Ovary (tissue), 7 donors: ENCODE measurements at regions not wholly inside any gene's neighbourhood (a gene's known extent, or its start where the extent isn't known, plus 50 kb on each side); places are given as distances from the start of the nearest gene placed in this dataset.

Experiments used
- DNase-seq, 5 donors: peaks; one replicate each; pipeline ENCODE4 v3.0.0-alpha.2; 2019 to 2020
- H3K27ac ChIP-seq, 2 donors: fragments of 200-600 bp; one replicate each; pipeline versions ENCODE4 v1.5.1 to v1.8.0; 2019 to 2022
- H3K27me3 ChIP-seq: fragments of 200-600 bp; one replicate; pipeline ENCODE4 v1.8.0; 2022
- H3K36me3 ChIP-seq: fragments of 200-600 bp; sonication (generic); one replicate; pipeline ENCODE4 v1.5.1; 2019
- H3K4me1 ChIP-seq: one replicate; pipeline ENCODE4 v1.8.1; 2013; ENCODE audit warnings: mild to moderate bottlenecking, moderate library complexity; ENCODE audit not compliant: insufficient read depth
- H3K4me3 ChIP-seq: fragments of 200-600 bp; sonication (generic); one replicate; pipeline ENCODE4 v1.5.1; 2017
- H3K9me3 ChIP-seq, 2 donors: fragments of 200-600 bp in 1 of 2; sonication (generic) in 1 of 2; one replicate each; pipeline versions ENCODE4 v1.5.1 to v1.8.1; 2013 to 2019; ENCODE audit warnings: mild to moderate bottlenecking in 1 of 2, moderate library complexity in 1 of 2
- EP300 ChIP-seq: sonication (generic); formaldehyde crosslinking; IDR thresholded peaks from one replicate; pipeline ENCODE4 v1.6.1; 2017; ENCODE audit warnings: antibody characterized with exemption
- POLR2A ChIP-seq: fragments of 450-650 bp; IDR thresholded peaks from one replicate; pipeline ENCODE4 v1.6.1; 2017; ENCODE audit warnings: antibody characterized with exemption, mild to moderate bottlenecking, moderate library complexity
- WGBS, 3 donors: extraction: QIAGEN DNeasy Blood & Tissue Kit in 1 of 3; methylation state at CpG; one replicate each; pipeline versions ENCODE4 v1.1.5 to v1.1.7; 2013 to 2017; 5-methylcytosine and 5-hydroxymethylcytosine counted together
- intact Hi-C, 4 donors: fragments of 100-400 bp; cut with DNase I; formaldehyde crosslinking; loops; one replicate each; pipeline versions ENCODE4 v1.11.0 to v1.15.1; 2022 to 2023
- TF ChIP-seq, protein P1 (sequence below), 3 donors: fragments of 450-650 bp in 2 of 3; fragments of 200-600 bp in 1 of 3; IDR thresholded peaks; one replicate each; pipeline versions ENCODE4 v1.5.1 to v1.8.0; 2016 to 2022; ENCODE audit warnings: antibody characterized with exemption in 3 of 3, mild to moderate bottlenecking in 1 of 3
- donor health status: DM: no; HTN: no; CAD: no; lungs with moderate emphysema.
- donor health status: DM: no; HTN: no; CAD: no.
- donor health status: Bipolar disorder and iron deficiency.
- donor health status: DM: no; HTN: no; CAD: no.
- donor health status: DM: yes; HTN: yes; CAD: no.

GRCh38 chr5:89130851-89131250 is 247.9 kb upstream of the MEF2C start:
- TF ChIP-seq EP300 (no peak), POLR2A (no peak)
- TF ChIP-seq, protein P1, sequence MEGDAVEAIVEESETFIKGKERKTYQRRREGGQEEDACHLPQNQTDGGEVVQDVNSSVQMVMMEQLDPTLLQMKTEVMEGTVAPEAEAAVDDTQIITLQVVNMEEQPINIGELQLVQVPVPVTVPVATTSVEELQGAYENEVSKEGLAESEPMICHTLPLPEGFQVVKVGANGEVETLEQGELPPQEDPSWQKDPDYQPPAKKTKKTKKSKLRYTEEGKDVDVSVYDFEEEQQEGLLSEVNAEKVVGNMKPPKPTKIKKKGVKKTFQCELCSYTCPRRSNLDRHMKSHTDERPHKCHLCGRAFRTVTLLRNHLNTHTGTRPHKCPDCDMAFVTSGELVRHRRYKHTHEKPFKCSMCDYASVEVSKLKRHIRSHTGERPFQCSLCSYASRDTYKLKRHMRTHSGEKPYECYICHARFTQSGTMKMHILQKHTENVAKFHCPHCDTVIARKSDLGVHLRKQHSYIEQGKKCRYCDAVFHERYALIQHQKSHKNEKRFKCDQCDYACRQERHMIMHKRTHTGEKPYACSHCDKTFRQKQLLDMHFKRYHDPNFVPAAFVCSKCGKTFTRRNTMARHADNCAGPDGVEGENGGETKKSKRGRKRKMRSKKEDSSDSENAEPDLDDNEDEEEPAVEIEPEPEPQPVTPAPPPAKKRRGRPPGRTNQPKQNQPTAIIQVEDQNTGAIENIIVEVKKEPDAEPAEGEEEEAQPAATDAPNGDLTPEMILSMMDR (IDR thresholded peaks at IDR 0.05): no peak
- Histone ChIP-seq H3K9me3 (no peaks in the 10 kb centered on the region), H3K4me3 (no peak overlapping the region), H3K4me1 (no peaks in the 10 kb centered on the region), H3K36me3 (no peaks in the 10 kb centered on the region), H3K27ac (no peak overlapping the region), H3K27me3 (no peaks in the 10 kb centered on the region)
- 91 to 100% (median 99%) methylated on average over 1 of the region's 1 CpG for WGBS, 3 donors
- no peak for DNase-seq
- intact Hi-C loops: no loop called here

GRCh38 chr5:89129941-89130340 is 247.0 kb upstream of the MEF2C start:
- intact Hi-C loops: no loop called here
- no peaks in the 10 kb centered on the region for H3K9me3 ChIP-seq
- H3K36me3 ChIP-seq: no peaks in the 10 kb centered on the region
- TF ChIP-seq POLR2A (no peak), EP300 (no peak)
- TF ChIP-seq, protein P1 (IDR thresholded peaks at IDR 0.05): no peak
- no peaks in the 10 kb centered on the region for H3K27me3 ChIP-seq
- no peak overlapping the region for H3K4me3 ChIP-seq
- no peak for DNase-seq
- no peaks in the 10 kb centered on the region for H3K4me1 ChIP-seq
- WGBS, 3 donors: 9 to 20% (median 12%) methylated on average over 1 of the region's 1 CpG
- H3K27ac ChIP-seq: no peak overlapping the region

DNA sequence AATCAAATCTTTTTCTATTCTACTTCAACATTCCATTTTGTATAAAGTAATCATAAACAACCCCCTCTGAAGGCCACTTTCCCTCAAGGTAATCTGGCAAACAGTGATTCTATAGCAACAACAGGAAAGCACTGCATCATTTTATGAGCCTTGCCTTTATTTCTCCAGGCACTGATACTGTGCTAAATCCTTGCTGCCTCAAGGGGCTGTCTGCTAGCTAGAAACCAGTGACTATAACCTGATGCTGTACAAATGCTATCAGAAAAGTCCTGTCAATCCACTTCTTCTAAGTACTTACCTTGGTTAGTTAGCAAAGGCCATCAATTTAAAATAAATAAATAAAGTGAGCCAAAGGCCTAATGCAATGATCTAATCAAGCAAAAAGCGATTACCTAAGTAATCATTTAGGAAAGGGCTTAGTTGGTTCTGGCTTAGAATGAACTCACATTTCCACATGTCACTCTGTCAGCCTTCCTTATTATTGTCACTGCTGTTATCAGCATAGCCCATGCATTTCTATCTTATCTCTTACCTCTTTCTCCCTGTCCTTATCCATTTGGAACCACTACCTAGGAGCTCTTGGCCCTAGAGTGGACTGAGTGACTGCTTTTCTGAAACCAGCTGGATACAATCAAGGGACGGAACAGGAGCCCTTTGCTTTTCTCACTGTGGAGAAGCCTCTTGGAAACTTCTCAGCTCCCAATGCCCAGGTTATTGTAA is 246.1 kb upstream of the MEF2C start:
- WGBS, 3 donors: 91 to 96% (median 92%) methylated on average over 2 of the region's 2 CpGs
- intact Hi-C loops: no loop called here

DNA sequence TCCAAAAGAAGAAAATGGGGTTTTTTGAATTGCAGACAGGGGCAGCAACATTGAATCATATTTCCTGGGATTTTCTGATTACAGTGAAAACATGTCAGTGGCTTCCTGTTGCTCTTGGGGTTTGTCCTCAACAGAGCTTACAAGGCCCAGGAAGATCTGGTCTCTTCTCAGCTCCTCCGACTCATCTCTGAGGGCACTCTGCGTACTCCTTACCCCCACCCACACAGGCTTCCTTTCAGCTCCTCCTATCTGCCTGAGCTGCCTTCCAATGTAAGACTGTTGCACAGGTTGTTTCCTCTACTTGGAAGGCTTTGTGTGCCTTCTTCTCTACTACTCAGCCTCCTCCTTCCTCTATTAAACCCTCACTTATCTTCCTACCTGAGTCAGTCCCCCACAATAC is 245.1 kb upstream of the MEF2C start:
- WGBS, 3 donors: 83 to 86% (median 86%) methylated on average over 2 of the region's 2 CpGs
- TF ChIP-seq, protein P1 (IDR thresholded peaks at IDR 0.05): no peak
- TF ChIP-seq POLR2A (no peak), EP300 (no peak)
- Histone ChIP-seq H3K27me3 (no peaks in the 10 kb centered on the region), H3K9me3 (no peaks in the 10 kb centered on the region), H3K4me1 (no peaks in the 10 kb centered on the region), H3K36me3 (no peaks in the 10 kb centered on the region), H3K4me3 (no peak overlapping the region), H3K27ac (no peak overlapping the region)
- intact Hi-C loops: no loop called here
- no peak for DNase-seq

More for the DNA sequence above, 246.1 kb upstream of the MEF2C start:
- H3K4me3 ChIP-seq: no peak overlapping the region
- H3K27ac ChIP-seq: no peak overlapping the region
- H3K9me3 ChIP-seq: no peaks in the 10 kb centered on the region
- TF ChIP-seq EP300 (no peak), POLR2A (no peak)
- TF ChIP-seq, protein P1 (IDR thresholded peaks at IDR 0.05): no peak
- no peak for DNase-seq
- H3K36me3 ChIP-seq: no peaks in the 10 kb centered on the region
- no peaks in the 10 kb centered on the region for H3K4me1 ChIP-seq
- no peaks in the 10 kb centered on the region for H3K27me3 ChIP-seq
